Liver (tissue), 8 donors: ENCODE measurements at regions not wholly inside any gene's neighbourhood (a gene's known extent, or its start where the extent isn't known, plus 50 kb on each side); places are given as distances from the start of the nearest gene placed in this dataset.
"Not testable (repeated sequence)": the region's sequence is repeated elsewhere in the genome, so short reads cannot be mapped to it uniquely, and the experiment has no call there.

Source experiments
- DNase-seq: peaks from one replicate; pipeline ENCODE4 v3.0.0-alpha.2; 2017; ENCODE audit warnings: low spot score
- H3K27ac ChIP-seq, 2 donors: one replicate each; pipeline ENCODE4 v1.7.0; 2013; ENCODE audit warnings: inconsistent platforms in 2 of 2, low read length in 2 of 2, control low read depth in 1 of 2, low read depth in 1 of 2, mild to moderate bottlenecking in 1 of 2
- H3K27me3 ChIP-seq, 4 donors: one replicate each; pipeline versions ENCODE4 v1.6.1 to v1.7.0; 2013; ENCODE audit warnings: low read length in 3 of 4, inconsistent platforms in 1 of 4, mild to moderate bottlenecking in 1 of 4, moderate library complexity in 1 of 4; ENCODE audit not compliant: control insufficient read depth in 4 of 4, insufficient read depth in 4 of 4
- H3K36me3 ChIP-seq, 4 donors: one replicate each; pipeline versions ENCODE4 v1.6.1 to v1.7.0; 2013; ENCODE audit warnings: low read length in 3 of 4, mild to moderate bottlenecking in 3 of 4, low read depth in 1 of 4, moderate library complexity in 1 of 4; ENCODE audit not compliant: control insufficient read depth in 4 of 4, insufficient read depth in 3 of 4
- H3K4me1 ChIP-seq, 4 donors: one replicate each; pipeline versions ENCODE4 v1.6.1 to v1.7.0; 2013; ENCODE audit warnings: low read length in 3 of 4, mild to moderate bottlenecking in 3 of 4, moderate library complexity in 1 of 4; ENCODE audit not compliant: control insufficient read depth in 4 of 4, insufficient read depth in 4 of 4
- H3K4me3 ChIP-seq, 3 donors: one replicate each; pipeline versions ENCODE4 v1.6.1 to v1.7.0; 2013; ENCODE audit warnings: low read length in 3 of 3, control low read depth in 1 of 3, low read depth in 1 of 3, mild to moderate bottlenecking in 1 of 3
- H3K9ac ChIP-seq, 2 donors: one replicate each; pipeline ENCODE4 v1.7.0; 2013; ENCODE audit warnings: low read length in 2 of 2, mild to moderate bottlenecking in 2 of 2, moderate library complexity in 2 of 2, control low read depth in 1 of 2, low read depth in 1 of 2
- H3K9me3 ChIP-seq, 4 donors: one replicate each; pipeline versions ENCODE4 v1.6.1 to v1.7.0; 2013; ENCODE audit warnings: low read length in 3 of 4; ENCODE audit not compliant: control insufficient read depth in 4 of 4
- EGR1 ChIP-seq, 2 donors: IDR thresholded peaks; 2 replicates each; pipeline ENCODE4 v1.6.1; 2016 to 2018; ENCODE audit warnings: antibody characterized with exemption in 2 of 2, low read depth in 2 of 2
- FOXA1 ChIP-seq: IDR thresholded peaks from 2 replicates; pipeline ENCODE4 v1.6.1; 2016; ENCODE audit warnings: antibody characterized with exemption
- GABPA ChIP-seq, 2 donors: IDR thresholded peaks in 1 of 2; conservative IDR thresholded peaks in 1 of 2; 2 replicates each; pipeline ENCODE4 v1.6.1; 2016; ENCODE audit warnings: antibody characterized with exemption in 2 of 2, mild to moderate bottlenecking in 1 of 2, moderate library complexity in 1 of 2
- HNF4A ChIP-seq, 2 donors: conservative IDR thresholded peaks; 2 replicates each; pipeline ENCODE4 v1.6.1; 2016; ENCODE audit warnings: antibody characterized with exemption in 2 of 2, mild to moderate bottlenecking in 2 of 2
- HNF4G ChIP-seq: IDR thresholded peaks from 2 replicates; pipeline ENCODE4 v1.6.1; 2016; ENCODE audit warnings: antibody characterized with exemption
- NR2F2 ChIP-seq: IDR thresholded peaks from 2 replicates; pipeline ENCODE4 v1.6.1; 2016; ENCODE audit warnings: antibody characterized with exemption
- RXRA ChIP-seq, 2 donors: IDR thresholded peaks; 2 replicates each; pipeline ENCODE4 v1.6.1; 2017 to 2018; ENCODE audit warnings: antibody characterized with exemption in 2 of 2, mild to moderate bottlenecking in 1 of 2
- SP1 ChIP-seq: IDR thresholded peaks from 2 replicates; pipeline ENCODE4 v1.6.1; 2018; ENCODE audit warnings: antibody characterized with exemption, mild to moderate bottlenecking
- WGBS: extraction: QIAGEN DNeasy Blood & Tissue Kit; methylation state at CpG from one replicate; pipeline ENCODE4 v1.1.7; 2013; 5-methylcytosine and 5-hydroxymethylcytosine counted together
- TF ChIP-seq, protein P1 (sequence below): IDR thresholded peaks from 2 replicates; pipeline ENCODE4 v1.6.1; 2016; ENCODE audit warnings: antibody characterized with exemption
- TF ChIP-seq, protein P2 (sequence below): fragments of 150-350 bp; IDR thresholded peaks from 2 replicates; pipeline ENCODE4 v1.5.1; 2017; ENCODE audit warnings: improper control_type of control experiment, low read depth, low read length; ENCODE audit not compliant: missing input control
- donor health status: healthy.
- donor health status: healthy.
- donor health status: healthy.
- donor health status: healthy.
- donor health status: healthy.

DNA sequence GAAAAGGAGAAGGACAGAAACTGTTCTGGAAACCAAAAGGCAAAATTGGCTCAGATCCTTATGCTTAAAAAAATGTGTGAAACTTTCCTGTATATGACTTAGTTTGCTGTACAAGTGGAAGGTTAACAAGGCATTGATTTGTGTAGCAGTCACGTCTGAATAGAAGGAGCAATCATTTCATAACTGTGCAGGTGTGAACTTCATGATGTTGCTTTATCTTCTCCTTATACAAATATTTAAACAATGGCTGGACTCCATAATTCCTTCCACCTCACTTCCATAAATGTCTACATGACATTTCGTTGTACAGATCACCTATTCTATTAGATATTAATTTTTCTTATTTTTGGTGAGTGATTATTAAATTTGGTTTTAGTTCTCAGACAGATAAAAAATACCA lies 382.7 kb upstream of the NPAP1 start:
- no peak overlapping the region for H3K4me3 ChIP-seq
- WGBS = 38% methylated on average over 2 of the region's 2 CpGs
- no peak for TF ChIP-seq NR2F2
- TF ChIP-seq, protein P1, sequence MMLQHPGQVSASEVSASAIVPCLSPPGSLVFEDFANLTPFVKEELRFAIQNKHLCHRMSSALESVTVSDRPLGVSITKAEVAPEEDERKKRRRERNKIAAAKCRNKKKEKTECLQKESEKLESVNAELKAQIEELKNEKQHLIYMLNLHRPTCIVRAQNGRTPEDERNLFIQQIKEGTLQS = no peak
- no peak for TF ChIP-seq GABPA (IDR thresholded peaks at IDR 0.05 in 1 of 2, conservative IDR thresholded peaks at IDR 0.05 in 1 of 2)
- TF ChIP-seq, protein P2, sequence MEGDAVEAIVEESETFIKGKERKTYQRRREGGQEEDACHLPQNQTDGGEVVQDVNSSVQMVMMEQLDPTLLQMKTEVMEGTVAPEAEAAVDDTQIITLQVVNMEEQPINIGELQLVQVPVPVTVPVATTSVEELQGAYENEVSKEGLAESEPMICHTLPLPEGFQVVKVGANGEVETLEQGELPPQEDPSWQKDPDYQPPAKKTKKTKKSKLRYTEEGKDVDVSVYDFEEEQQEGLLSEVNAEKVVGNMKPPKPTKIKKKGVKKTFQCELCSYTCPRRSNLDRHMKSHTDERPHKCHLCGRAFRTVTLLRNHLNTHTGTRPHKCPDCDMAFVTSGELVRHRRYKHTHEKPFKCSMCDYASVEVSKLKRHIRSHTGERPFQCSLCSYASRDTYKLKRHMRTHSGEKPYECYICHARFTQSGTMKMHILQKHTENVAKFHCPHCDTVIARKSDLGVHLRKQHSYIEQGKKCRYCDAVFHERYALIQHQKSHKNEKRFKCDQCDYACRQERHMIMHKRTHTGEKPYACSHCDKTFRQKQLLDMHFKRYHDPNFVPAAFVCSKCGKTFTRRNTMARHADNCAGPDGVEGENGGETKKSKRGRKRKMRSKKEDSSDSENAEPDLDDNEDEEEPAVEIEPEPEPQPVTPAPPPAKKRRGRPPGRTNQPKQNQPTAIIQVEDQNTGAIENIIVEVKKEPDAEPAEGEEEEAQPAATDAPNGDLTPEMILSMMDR = no peak
- TF ChIP-seq SP1 = no peak
- no peak for TF ChIP-seq HNF4A (conservative IDR thresholded peaks at IDR 0.05)
- TF ChIP-seq EGR1 (IDR thresholded peaks at IDR 0.05; ENCODE audit: low read depth in 2 of 2) = no peak
- no peak for TF ChIP-seq FOXA1
- no peak for TF ChIP-seq HNF4G
- no peaks in the 10 kb centered on the region for H3K27me3 ChIP-seq
- H3K9me3 ChIP-seq = no peaks in the 10 kb centered on the region
- DNase-seq = no peak
- H3K36me3 ChIP-seq = no peaks in the 10 kb centered on the region
- no peak overlapping the region for H3K9ac ChIP-seq
- H3K4me1 ChIP-seq = no peaks in the 10 kb centered on the region
- no peak overlapping the region for H3K27ac ChIP-seq

- not testable (repeated sequence) for H3K9me3 ChIP-seq, H3K36me3 ChIP-seq, DNase-seq, H3K4me1 ChIP-seq, H3K4me3 ChIP-seq, H3K27me3 ChIP-seq, H3K27ac ChIP-seq, H3K9ac ChIP-seq
- WGBS = 53% methylated on average over 8 of the region's 8 CpGs
These were observed 374.7 kb upstream of the NPAP1 start for GRCh38 chr15:24300804-24301368.

GRCh38 chr15:24301999-24302398 lies 373.6 kb upstream of the NPAP1 start:
- not testable (repeated sequence) for H3K4me1 ChIP-seq, H3K9me3 ChIP-seq, H3K9ac ChIP-seq, H3K27me3 ChIP-seq, H3K4me3 ChIP-seq, H3K27ac ChIP-seq, DNase-seq, H3K36me3 ChIP-seq
- 86% methylated on average over 1 of the region's 1 CpG for WGBS

- H3K9ac ChIP-seq, H3K27me3 ChIP-seq, DNase-seq, H3K27ac ChIP-seq, H3K9me3 ChIP-seq, H3K4me1 ChIP-seq, H3K36me3 ChIP-seq, H3K4me3 ChIP-seq: not testable (repeated sequence)
- TF ChIP-seq RXRA (IDR thresholded peaks at IDR 0.05) (peak; percentile 62 to 63), NR2F2 (peak; percentile 69)
- WGBS = 46% methylated on average over 2 of the region's 2 CpGs
These were observed 370.8 kb upstream of the NPAP1 start for GRCh38 chr15:24304747-24305146.
